SK-N-DZ (cell line): ENCODE measurements at regions not wholly inside any gene's neighbourhood (a gene's known extent, or its start where the extent isn't known, plus 50 kb on each side); places are given as distances from the start of the nearest gene placed in this dataset.

Experiments used
- DNase-seq: peaks from one replicate; pipeline ENCODE4 v3.0.0-alpha.2; 2015; ENCODE audit warnings: low spot score

- no peak for DNase-seq
Measured at GRCh38 chr6:165758441-165758840, 95.4 kb upstream of the PDE10A start.

- DNase-seq = no peak
Measured at GRCh38 chr6:165755583-165755982, 92.5 kb upstream of the PDE10A start.

DNA sequence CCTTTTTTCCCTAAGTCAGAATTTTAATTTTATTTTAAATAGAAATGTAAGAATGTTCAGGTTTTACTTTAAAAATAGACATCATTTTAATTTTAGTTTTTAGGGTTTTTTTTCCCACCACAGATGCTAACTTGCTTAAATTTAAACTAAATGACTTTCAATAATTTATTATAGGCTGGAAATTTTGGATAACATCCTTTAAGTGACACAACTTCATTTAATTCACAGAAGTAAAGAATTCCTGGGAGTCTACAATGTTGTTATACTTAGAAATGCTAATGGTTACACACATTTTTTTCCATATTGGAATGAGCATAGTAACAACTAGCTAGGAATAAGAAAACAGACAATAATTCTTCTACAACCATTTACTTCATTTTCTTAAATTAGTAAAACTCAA lies 90.5 kb upstream of the PDE10A start:
- DNase-seq = no peak

GRCh38 chr6:165752451-165752850 lies 89.4 kb upstream of the PDE10A start:
- DNase-seq = no peak

- no peak for DNase-seq
Measured at GRCh38 chr6:165751486-165751885, 88.4 kb upstream of the PDE10A start.

- no peak for DNase-seq
Measured at GRCh38 chr6:165749163-165749562, 86.1 kb upstream of the PDE10A start.

DNA sequence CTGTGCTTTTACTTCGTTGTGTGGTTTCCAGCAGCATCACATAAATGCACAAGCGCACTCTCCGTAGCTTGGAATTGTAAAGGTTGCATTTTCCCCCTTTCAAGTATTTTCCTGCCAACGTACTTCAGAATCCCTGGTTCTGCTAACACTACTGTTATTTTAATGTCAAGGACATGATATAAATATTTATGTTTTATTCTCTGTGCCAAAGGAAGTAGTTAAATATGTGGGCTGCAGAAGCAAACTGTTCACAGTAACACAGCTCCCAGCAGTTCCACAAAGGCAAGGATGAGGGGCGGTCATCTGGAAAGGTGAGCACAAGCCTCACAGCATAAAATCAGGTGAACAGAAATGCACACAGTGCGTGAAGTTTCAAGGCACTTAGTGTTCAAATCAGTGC lies 85.3 kb upstream of the PDE10A start:
- no peak for DNase-seq

DNA sequence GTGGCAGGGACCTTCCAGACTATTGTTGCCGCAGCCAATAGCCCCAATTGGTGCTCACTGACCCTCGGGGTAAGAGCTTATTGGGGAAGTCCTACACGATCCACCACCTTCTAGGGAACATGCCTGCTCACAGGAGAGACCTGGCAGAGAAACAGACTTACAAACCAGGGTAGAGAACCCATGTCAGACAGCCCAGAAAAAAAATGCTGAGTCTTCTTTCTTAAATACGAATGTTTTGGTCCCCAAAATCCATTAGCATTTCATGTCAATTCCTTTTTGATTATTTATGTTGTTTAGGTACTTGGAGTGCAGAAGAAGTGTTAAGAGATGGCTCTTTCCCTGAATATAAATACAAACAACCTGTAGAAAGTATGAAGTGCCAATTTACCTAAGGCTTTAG lies 84.9 kb upstream of the PDE10A start:
- DNase-seq = no peak

GRCh38 chr6:165746331-165746730 lies 83.3 kb upstream of the PDE10A start:
- DNase-seq = no peak

DNA sequence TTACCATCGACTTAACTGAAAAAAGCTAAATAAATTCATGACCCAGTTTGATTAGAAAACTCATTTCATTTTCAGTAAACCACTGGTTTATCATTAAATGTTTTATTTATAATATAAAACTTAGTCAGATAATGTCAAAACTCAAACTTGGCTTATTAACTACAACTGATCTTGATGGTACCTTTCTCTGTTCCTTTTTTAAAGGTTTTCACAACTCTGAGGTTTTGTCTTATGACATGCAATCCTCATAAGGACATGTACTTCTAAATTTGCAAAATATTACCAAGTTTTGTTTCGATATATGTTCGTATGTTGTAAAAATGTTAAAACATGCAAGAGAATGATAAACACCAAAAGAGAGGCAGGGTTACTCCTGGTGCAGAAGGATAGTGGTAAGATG lies 82.5 kb upstream of the PDE10A start:
- no peak for DNase-seq

DNA sequence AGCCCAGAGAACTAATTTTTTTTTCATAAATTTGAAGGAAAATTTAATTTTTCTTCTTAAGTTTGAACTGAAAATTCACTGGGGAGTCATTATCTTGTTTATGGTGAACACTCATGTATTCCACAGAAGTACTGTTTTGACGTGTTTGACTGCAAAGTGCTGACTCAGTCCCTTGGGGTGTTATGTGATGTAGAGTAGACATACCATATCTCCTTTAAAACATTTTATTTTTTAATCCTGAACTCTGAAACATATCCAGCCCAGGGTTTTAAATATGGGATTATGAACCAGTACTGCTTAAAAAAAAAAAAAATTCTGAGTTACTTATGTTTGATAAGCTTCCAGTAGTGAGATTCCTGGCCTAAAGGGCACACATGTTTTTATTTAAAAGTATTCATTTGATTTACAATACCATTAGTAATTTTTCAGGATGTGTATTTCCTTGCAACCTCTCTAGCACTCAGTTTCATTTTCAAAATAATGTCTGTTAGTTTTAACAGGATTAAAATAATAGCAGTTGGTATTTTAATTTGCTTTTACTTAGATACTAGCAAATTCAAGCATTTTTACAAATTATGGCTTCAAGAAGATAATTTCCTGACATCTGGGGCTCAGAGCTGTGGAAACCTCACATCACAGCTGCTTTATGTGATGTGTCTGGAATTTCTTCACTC lies 81.7 kb upstream of the PDE10A start:
- no peak for DNase-seq

GRCh38 chr6:165743366-165743898 lies 80.4 kb upstream of the PDE10A start:
- no peak for DNase-seq

- no peak for DNase-seq
Measured at GRCh38 chr6:165742047-165742446, 79.0 kb upstream of the PDE10A start.

GRCh38 chr6:165737396-165737795 lies 74.4 kb upstream of the PDE10A start:
- DNase-seq = no peak

DNA sequence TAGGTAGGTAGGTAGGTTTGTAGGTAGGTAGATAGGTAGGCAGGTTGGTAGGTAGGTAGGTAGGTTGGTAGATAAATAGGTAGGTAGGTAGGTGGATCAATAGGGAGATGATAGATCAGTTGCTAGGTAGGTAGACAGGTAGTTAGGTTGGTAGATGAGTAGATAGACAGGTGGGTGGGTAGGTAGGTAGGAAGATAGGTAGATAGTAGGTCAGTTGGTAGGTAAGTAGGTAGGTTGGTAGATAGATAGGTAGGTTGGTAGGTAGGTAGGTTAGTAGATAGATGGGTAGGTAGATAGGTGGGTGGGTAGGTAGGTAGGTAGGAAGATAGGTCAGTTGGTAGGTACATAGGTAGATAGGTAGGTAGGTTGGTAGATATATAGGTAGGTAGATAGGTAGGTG lies 72.0 kb upstream of the PDE10A start:
- DNase-seq = no peak

GRCh38 chr6:165733489-165733791 lies 70.4 kb upstream of the PDE10A start:
- no peak for DNase-seq

GRCh38 chr6:165732696-165733488 lies 69.9 kb upstream of the PDE10A start:
- no peak for DNase-seq

DNA sequence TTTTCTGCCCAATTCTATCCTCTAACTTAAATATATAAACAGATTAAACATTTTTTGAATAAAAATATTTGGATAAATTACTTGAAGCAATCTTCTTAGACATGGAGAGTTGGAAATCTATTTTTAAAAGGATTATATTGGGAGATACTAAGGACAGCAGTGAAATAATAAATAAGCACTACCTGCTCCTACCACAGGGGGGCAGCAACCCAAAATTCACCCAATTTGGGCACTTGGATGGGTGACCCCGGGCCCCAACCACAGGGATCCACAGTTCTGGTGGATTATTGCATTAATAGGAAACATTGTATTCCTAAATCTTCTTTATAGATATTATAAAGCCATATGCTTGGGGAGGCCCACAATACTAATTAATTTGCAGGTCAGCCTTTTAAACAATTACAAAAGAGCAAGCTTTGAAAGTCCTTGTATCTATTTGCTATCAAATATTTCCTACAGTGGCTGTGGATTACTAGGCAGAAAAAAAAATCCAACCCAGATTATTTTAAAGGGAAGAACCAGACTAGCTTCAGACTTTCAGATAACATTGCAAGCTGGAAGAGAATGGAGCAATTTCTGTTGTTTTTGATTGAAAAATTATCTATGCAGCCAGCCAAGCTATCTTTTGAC lies 66.4 kb upstream of the PDE10A start:
- no peak for DNase-seq

DNA sequence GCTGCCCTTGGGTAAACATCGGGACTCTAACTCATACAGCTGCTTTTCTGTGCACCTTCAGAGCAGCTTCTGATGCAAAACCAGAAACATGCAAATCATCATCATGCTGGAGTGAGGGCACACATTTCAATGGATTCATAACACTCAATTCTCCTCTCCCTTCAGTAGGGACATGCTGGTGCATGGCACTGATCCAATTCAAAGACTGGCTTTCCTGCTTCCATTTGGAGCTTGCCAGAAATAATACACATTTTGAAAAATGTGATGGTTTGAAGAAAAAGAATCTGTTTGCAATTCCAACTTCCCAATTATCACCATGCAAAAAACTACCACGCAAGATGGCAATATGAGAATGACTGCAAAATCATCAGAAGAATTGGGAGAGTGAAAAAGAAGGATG lies 65.2 kb upstream of the PDE10A start:
- no peak for DNase-seq

DNA sequence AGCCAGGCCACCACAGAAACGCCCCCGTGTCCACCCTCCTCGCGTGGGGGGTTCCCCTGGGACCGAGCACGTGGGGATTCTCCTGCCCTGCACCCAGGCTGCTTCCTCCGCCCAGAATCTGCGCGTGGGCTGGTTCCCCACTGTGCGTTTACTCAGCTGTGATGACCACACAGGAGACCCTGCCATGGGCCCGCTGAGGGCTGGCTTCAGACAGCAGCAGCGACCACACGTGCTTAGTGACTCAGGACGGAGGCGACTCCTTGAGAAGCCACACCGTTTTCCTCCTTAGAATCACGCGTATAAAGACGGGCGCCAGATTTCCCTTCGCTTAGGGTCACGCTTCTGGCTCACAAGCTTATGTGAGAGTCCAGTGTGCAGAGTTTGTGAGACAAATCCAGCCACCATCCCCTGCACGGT lies 63.9 kb upstream of the PDE10A start:
- no peak for DNase-seq

- no peak for DNase-seq
Measured at GRCh38 chr6:165726290-165726875, 63.3 kb upstream of the PDE10A start.

DNA sequence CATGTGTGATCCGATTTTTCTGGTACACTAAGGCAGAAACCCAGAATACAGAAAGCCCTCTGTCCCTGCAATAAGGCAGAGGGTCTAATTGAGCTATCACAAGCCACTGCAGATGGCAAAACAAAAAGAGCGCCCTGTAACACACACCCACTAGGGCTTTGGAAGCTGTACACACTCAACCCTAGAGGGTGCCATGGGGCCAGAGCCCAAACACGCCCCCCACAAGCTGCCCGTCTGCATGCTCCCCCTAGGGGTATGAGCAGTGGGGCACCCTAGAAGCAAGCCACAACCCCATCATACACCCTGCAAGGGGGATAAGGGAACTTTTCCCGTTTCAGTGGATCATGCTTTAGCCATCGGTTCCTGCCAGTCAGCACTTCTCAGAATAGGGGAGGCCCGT lies 62.2 kb upstream of the PDE10A start:
- DNase-seq = no peak
